Jurkat, Clone E6-1 (cell line): ENCODE measurements at regions not wholly inside any gene's neighbourhood (a gene's known extent, or its start where the extent isn't known, plus 50 kb on each side); places are given as distances from the start of the nearest gene placed in this dataset.
A peak's percentile ranks its signal among the peaks of the same experiment; 100 is the strongest.

Source experiments
- DNase-seq: peaks from one replicate; pipeline ENCODE4 v3.0.0-alpha.2; 2011; ENCODE audit warnings: low read depth, low spot score
- H3K4me3 ChIP-seq: 2 replicates; pipeline ENCODE4 v1.5.1; 2011; ENCODE audit warnings: mild to moderate bottlenecking, low read length, control low read depth, moderate library complexity

- DNase-seq, result no peak
- H3K4me3 ChIP-seq, result no peak overlapping the region
Observed at GRCh38 chr12:19882346-19882745, 443.1 kb downstream of the AEBP2 start.

GRCh38 chr12:19884021-19884492 is 444.8 kb downstream of the AEBP2 start:
- DNase-seq, result no peak
- no peak overlapping the region for H3K4me3 ChIP-seq

- no peak for DNase-seq
- no peak overlapping the region for H3K4me3 ChIP-seq
Observed at GRCh38 chr12:19885093-19885812, 446.0 kb downstream of the AEBP2 start.

GRCh38 chr12:19886065-19886464 is 446.8 kb downstream of the AEBP2 start:
- no peak overlapping the region for H3K4me3 ChIP-seq
- no peak for DNase-seq

GRCh38 chr12:19886639-19887064 is 447.4 kb downstream of the AEBP2 start:
- DNase-seq, result no peak
- no peak overlapping the region for H3K4me3 ChIP-seq

- DNase-seq, result no peak
- H3K4me3 ChIP-seq, result no peak overlapping the region
Observed at GRCh38 chr12:19890024-19890423, 450.7 kb downstream of the AEBP2 start.

GRCh38 chr12:19891936-19892591 is 452.8 kb downstream of the AEBP2 start:
- DNase-seq, result no peak

GRCh38 chr12:19893514-19893913 is 454.2 kb downstream of the AEBP2 start:
- peak; percentile 4 for DNase-seq
- no peak overlapping the region for H3K4me3 ChIP-seq

More at GRCh38 chr12:19891936-19892591, 452.8 kb downstream of the AEBP2 start:
- no peak overlapping the region for H3K4me3 ChIP-seq

- H3K4me3 ChIP-seq, result no peak overlapping the region
- DNase-seq, result no peak
Observed at GRCh38 chr12:19894050-19894449, 454.8 kb downstream of the AEBP2 start.

GRCh38 chr12:19894803-19895202 is 455.5 kb downstream of the AEBP2 start:
- DNase-seq, result no peak
- no peak overlapping the region for H3K4me3 ChIP-seq

GRCh38 chr12:19895246-19896020 is 456.1 kb downstream of the AEBP2 start:
- no peak for DNase-seq
- no peak overlapping the region for H3K4me3 ChIP-seq

- no peak overlapping the region for H3K4me3 ChIP-seq
- DNase-seq, result no peak
Observed at GRCh38 chr12:19896041-19896440, 456.7 kb downstream of the AEBP2 start.

- H3K4me3 ChIP-seq, result no peak overlapping the region
- DNase-seq, result no peak
Observed at GRCh38 chr12:19896534-19896933, 457.2 kb downstream of the AEBP2 start.

- DNase-seq, result no peak
- no peak overlapping the region for H3K4me3 ChIP-seq
Observed at GRCh38 chr12:19897900-19898408, 458.7 kb downstream of the AEBP2 start.

GRCh38 chr12:19901841-19902240 is 462.5 kb downstream of the AEBP2 start:
- DNase-seq, result no peak
- no peak overlapping the region for H3K4me3 ChIP-seq

GRCh38 chr12:19904819-19905218 is 463.5 kb upstream of the PDE3A start:
- DNase-seq, result no peak
- H3K4me3 ChIP-seq, result no peak overlapping the region

- H3K4me3 ChIP-seq, result no peak overlapping the region
- no peak for DNase-seq
Observed at GRCh38 chr12:19908830-19909229, 459.5 kb upstream of the PDE3A start.

GRCh38 chr12:19909418-19909817 is 458.9 kb upstream of the PDE3A start:
- no peak for DNase-seq
- no peak overlapping the region for H3K4me3 ChIP-seq

- DNase-seq, result no peak
- no peak overlapping the region for H3K4me3 ChIP-seq
Observed at GRCh38 chr12:19910681-19911080, 457.7 kb upstream of the PDE3A start.

GRCh38 chr12:19912991-19913390 is 455.3 kb upstream of the PDE3A start:
- H3K4me3 ChIP-seq, result no peak overlapping the region
- DNase-seq, result no peak
